KMS-11 (cell line): ENCODE measurements at regions not wholly inside any gene's neighbourhood (a gene's known extent, or its start where the extent isn't known, plus 50 kb on each side); places are given as distances from the start of the nearest gene placed in this dataset.

Experiments used
- H2AFZ ChIP-seq: fragments of 200-600 bp; sonication (generic); 2 replicates; pipeline ENCODE4 v1.6.1; 2016; ENCODE audit warnings: antibody characterized with exemption, mixed run types, low read depth
- H3K27ac ChIP-seq: fragments of 200-600 bp; sonication (generic); 2 replicates; pipeline ENCODE4 v1.6.1; 2016; ENCODE audit warnings: mild to moderate bottlenecking, mixed run types
- H3K27me3 ChIP-seq: fragments of 200-600 bp; sonication (generic); 2 replicates; pipeline ENCODE4 v1.6.1; 2017; ENCODE audit warnings: mild to moderate bottlenecking, low read depth, mixed run types, moderate library complexity; ENCODE audit not compliant: insufficient read depth
- H3K36me3 ChIP-seq: fragments of 200-600 bp; sonication (generic); 2 replicates; pipeline ENCODE4 v1.6.1; 2017; ENCODE audit warnings: mild to moderate bottlenecking, mixed run types; ENCODE audit not compliant: insufficient read depth
- H3K4me1 ChIP-seq: fragments of 200-600 bp; sonication (generic); 2 replicates; pipeline ENCODE4 v1.6.1; 2016; ENCODE audit warnings: mild to moderate bottlenecking, low read depth, mixed run types; ENCODE audit not compliant: poor library complexity, severe bottlenecking
- H3K4me2 ChIP-seq: fragments of 200-600 bp; sonication (generic); 2 replicates; pipeline ENCODE4 v1.7.0; 2016; ENCODE audit warnings: mild to moderate bottlenecking, mixed run types
- H3K4me3 ChIP-seq: fragments of 200-600 bp; sonication (generic); IDR thresholded peaks from 2 replicates; pipeline ENCODE4 v1.6.1; 2017; ENCODE audit warnings: low read depth, low read length, mixed read lengths; ENCODE audit not compliant: insufficient read depth
- H3K79me2 ChIP-seq: fragments of 200-600 bp; sonication (generic); 2 replicates; pipeline ENCODE4 v1.6.1; 2016; ENCODE audit warnings: low read depth, mixed run types; ENCODE audit not compliant: insufficient read depth
- H3K9ac ChIP-seq: fragments of 200-600 bp; sonication (generic); 2 replicates; pipeline ENCODE4 v1.6.1; 2016; ENCODE audit warnings: mild to moderate bottlenecking, mixed run types
- H4K20me1 ChIP-seq: fragments of 200-600 bp; sonication (generic); 2 replicates; pipeline ENCODE4 v1.6.1; 2016; ENCODE audit warnings: mild to moderate bottlenecking, mixed run types; ENCODE audit not compliant: insufficient read depth
- CTCF ChIP-seq: fragments of 200-600 bp; sonication (generic); conservative IDR thresholded peaks from 2 replicates; pipeline ENCODE4 v1.6.1; 2017; ENCODE audit warnings: low read depth, mild to moderate bottlenecking, antibody characterized with exemption, low read length, moderate library complexity, mixed read lengths

- Histone ChIP-seq H3K4me2 (no peak overlapping the region), H4K20me1 (no peaks in the 10 kb centered on the region), H2AFZ (no peak overlapping the region), H3K27ac (no peak overlapping the region), H3K4me1 (no peaks in the 10 kb centered on the region), H3K36me3 (no peaks in the 10 kb centered on the region), H3K79me2 (no peaks in the 10 kb centered on the region), H3K9ac (no peak overlapping the region), H3K27me3 (no peaks in the 10 kb centered on the region), H3K4me3 (no peak overlapping the region)
- no peak for TF ChIP-seq CTCF
These were observed 674.8 kb downstream of the RAPGEF2 start for GRCh38 chr4:159777689-159778088.

- Histone ChIP-seq H3K79me2 (no peaks in the 10 kb centered on the region), H3K4me2 (no peak overlapping the region), H3K4me1 (no peaks in the 10 kb centered on the region), H3K9ac (no peak overlapping the region), H2AFZ (no peak overlapping the region), H4K20me1 (no peaks in the 10 kb centered on the region), H3K27me3 (no peaks in the 10 kb centered on the region), H3K4me3 (no peak overlapping the region), H3K27ac (no peak overlapping the region), H3K36me3 (no peaks in the 10 kb centered on the region)
- no peak for TF ChIP-seq CTCF
These were observed 675.4 kb downstream of the RAPGEF2 start for GRCh38 chr4:159778298-159778697.

GRCh38 chr4:159779716-159780115, 676.8 kb downstream of the RAPGEF2 start:
- Histone ChIP-seq H3K4me2 (no peak overlapping the region), H3K27me3 (no peaks in the 10 kb centered on the region), H2AFZ (no peak overlapping the region), H3K4me1 (no peaks in the 10 kb centered on the region), H3K4me3 (no peak overlapping the region), H4K20me1 (no peaks in the 10 kb centered on the region), H3K79me2 (no peaks in the 10 kb centered on the region), H3K27ac (no peak overlapping the region), H3K36me3 (no peaks in the 10 kb centered on the region), H3K9ac (no peak overlapping the region)
- TF ChIP-seq CTCF = no peak

GRCh38 chr4:159780196-159780922, 677.5 kb downstream of the RAPGEF2 start:
- H3K9ac ChIP-seq = no peak overlapping the region
- H3K79me2 ChIP-seq = no peaks in the 10 kb centered on the region
- no peaks in the 10 kb centered on the region for H4K20me1 ChIP-seq
- TF ChIP-seq CTCF = no peak
- H3K27me3 ChIP-seq = no peaks in the 10 kb centered on the region
- H3K4me1 ChIP-seq = no peaks in the 10 kb centered on the region
- H3K4me3 ChIP-seq = no peak overlapping the region
- H2AFZ ChIP-seq = no peak overlapping the region
- H3K36me3 ChIP-seq = no peaks in the 10 kb centered on the region
- no peak overlapping the region for H3K4me2 ChIP-seq
- H3K27ac ChIP-seq = no peak overlapping the region
